ENCODE measurements at regions not wholly inside any gene's neighbourhood (a gene's known extent, or its start where the extent isn't known, plus 50 kb on each side); places are given as distances from the start of the nearest gene placed in this dataset.

- Histone ChIP-seq H3K9ac (ENCODE audit: low read depth in 2 of 2, low read length in 2 of 2) (no peak overlapping the region), H3K27me3 (no peaks in the 10 kb centered on the region), H3K9me3 (no peaks in the 10 kb centered on the region), H3K36me3 (no peaks in the 10 kb centered on the region), H3K27ac (no peak overlapping the region), H3K4me1 (no peaks in the 10 kb centered on the region), H3K4me3 (no peak overlapping the region)
- intact Hi-C loops (cut with DNase I), result no loop called here
- no peak for TF ChIP-seq CTCF (IDR thresholded peaks at IDR 0.05)
- DNase-seq, result no peak
These were observed 425.5 kb downstream of the GLRX3 start for GRCh38 chr10:130561681-130562080.

DNA sequence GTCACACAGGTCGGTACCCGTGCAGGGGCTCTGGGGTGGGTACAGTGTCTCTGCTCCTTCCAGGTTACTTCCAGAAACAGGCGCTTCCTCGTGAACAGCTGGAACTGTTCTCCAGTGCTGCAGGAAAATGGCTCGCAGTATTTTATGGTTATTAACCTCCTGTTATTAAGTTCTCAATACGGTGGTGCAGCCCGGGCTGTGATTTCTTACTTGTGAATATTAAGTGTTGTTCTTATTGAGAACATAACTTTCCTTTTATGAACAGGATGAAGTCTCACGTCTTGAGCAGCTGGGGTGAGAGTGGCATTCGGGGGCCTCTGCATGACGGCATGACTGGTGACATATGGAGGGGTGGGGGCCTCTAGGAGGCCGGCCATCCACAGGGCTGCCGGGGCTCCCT lies 430.8 kb downstream of the GLRX3 start:
- Histone ChIP-seq H3K36me3 (no peaks in the 10 kb centered on the region), H3K9me3 (no peaks in the 10 kb centered on the region), H3K4me3 (no peak overlapping the region), H3K4me1 (no peaks in the 10 kb centered on the region), H3K9ac (ENCODE audit: low read depth in 2 of 2, low read length in 2 of 2) (no peak overlapping the region), H3K27ac (no peak overlapping the region), H3K27me3 (no peaks in the 10 kb centered on the region)
- intact Hi-C loops (cut with DNase I), result no loop called here
- TF ChIP-seq CTCF (IDR thresholded peaks at IDR 0.05), result no peak
- DNase-seq, result no peak

- H3K9ac ChIP-seq (ENCODE audit: low read depth in 2 of 2, low read length in 2 of 2), result no peak overlapping the region
- H3K9me3 ChIP-seq, result no peaks in the 10 kb centered on the region
- DNase-seq, result no peak
- intact Hi-C loops (cut with DNase I), result no loop called here
- H3K36me3 ChIP-seq, result no peaks in the 10 kb centered on the region
- no peaks in the 10 kb centered on the region for H3K4me1 ChIP-seq
- no peak for TF ChIP-seq CTCF (IDR thresholded peaks at IDR 0.05)
- no peaks in the 10 kb centered on the region for H3K27me3 ChIP-seq
- H3K27ac ChIP-seq, result no peak overlapping the region
- no peak overlapping the region for H3K4me3 ChIP-seq
These were observed 431.2 kb downstream of the GLRX3 start for GRCh38 chr10:130567436-130567835.

GRCh38 chr10:130568246-130568645 lies 432.1 kb downstream of the GLRX3 start:
- no peaks in the 10 kb centered on the region for H3K27me3 ChIP-seq
- intact Hi-C loops (cut with DNase I), result no loop called here

GRCh38 chr10:130570074-130570473 lies 433.9 kb downstream of the GLRX3 start:
- H3K4me3 ChIP-seq, result no peak overlapping the region
- no peak for TF ChIP-seq CTCF (IDR thresholded peaks at IDR 0.05)
- no peak for DNase-seq
- no peaks in the 10 kb centered on the region for H3K4me1 ChIP-seq
- H3K27me3 ChIP-seq, result no peaks in the 10 kb centered on the region
- no peaks in the 10 kb centered on the region for H3K36me3 ChIP-seq
- H3K9me3 ChIP-seq, result no peaks in the 10 kb centered on the region
- H3K27ac ChIP-seq, result no peak overlapping the region
- no peak overlapping the region for H3K9ac ChIP-seq (ENCODE audit: low read depth in 2 of 2, low read length in 2 of 2)
- intact Hi-C loops (cut with DNase I), result no loop called here

More at GRCh38 chr10:130568246-130568645, 432.1 kb downstream of the GLRX3 start:
- no peak for DNase-seq
- H3K4me1 ChIP-seq, result no peaks in the 10 kb centered on the region
- no peaks in the 10 kb centered on the region for H3K9me3 ChIP-seq
- no peak overlapping the region for H3K27ac ChIP-seq
- TF ChIP-seq CTCF (IDR thresholded peaks at IDR 0.05), result no peak
- H3K4me3 ChIP-seq, result no peak overlapping the region
- H3K9ac ChIP-seq (ENCODE audit: low read depth in 2 of 2, low read length in 2 of 2), result no peak overlapping the region
- H3K36me3 ChIP-seq, result no peaks in the 10 kb centered on the region

- Histone ChIP-seq H3K27ac (no peak overlapping the region), H3K9me3 (no peaks in the 10 kb centered on the region), H3K4me1 (no peaks in the 10 kb centered on the region), H3K9ac (ENCODE audit: low read depth in 2 of 2, low read length in 2 of 2) (no peak overlapping the region), H3K27me3 (no peaks in the 10 kb centered on the region), H3K4me3 (no peak overlapping the region), H3K36me3 (no peaks in the 10 kb centered on the region)
- intact Hi-C loops (cut with DNase I), result no loop called here
- TF ChIP-seq CTCF (IDR thresholded peaks at IDR 0.05), result no peak
- no peak for DNase-seq
These were observed 435.5 kb downstream of the GLRX3 start for GRCh38 chr10:130571674-130572073.
